AG04450 (cell line): ENCODE measurements at regions not wholly inside any gene's neighbourhood (a gene's known extent, or its start where the extent isn't known, plus 50 kb on each side); places are given as distances from the start of the nearest gene placed in this dataset.

Experiments
- CTCF ChIA-PET: fragments of 300-600, 350-600 bp; formaldehyde crosslinking; extraction: SDS; loops from one replicate; lab custom pipeline; 2022; ENCODE audit warnings: antibody characterized with exemption, inconsistent platforms; lab: Charles Lee
- POLR2A ChIA-PET: fragments of 350-600 bp; formaldehyde crosslinking; extraction: SDS; loops from one replicate; lab custom pipeline; 2021; ENCODE audit warnings: antibody characterized with exemption, inconsistent platforms; lab: Yijun Ruan, JAX
- DNase-seq: peaks from one replicate; pipeline ENCODE4 v3.0.0-alpha.2; 2011; ENCODE audit warnings: low read depth, low spot score
- H3K27ac ChIP-seq: one replicate; pipeline ENCODE4 v1.5.1; 2012; ENCODE audit warnings: low read depth, low read length, control low read depth
- H3K27me3 ChIP-seq: one replicate; pipeline ENCODE4 v1.6.0; 2012; ENCODE audit warnings: low read length; ENCODE audit not compliant: control insufficient read depth, insufficient read depth
- H3K4me3 ChIP-seq: 2 replicates; pipeline ENCODE4 v1.5.1; 2011; ENCODE audit warnings: mild to moderate bottlenecking, low read depth, low read length, control low read depth
- H3K9me3 ChIP-seq: 2 replicates; pipeline ENCODE4 v1.5.1; 2012; ENCODE audit warnings: low read length; ENCODE audit not compliant: control insufficient read depth, insufficient read depth
- CTCF ChIP-seq: IDR thresholded peaks from 2 replicates; pipeline ENCODE4 v1.5.1; 2011; ENCODE audit warnings: low read depth, low read length, control low read depth, inconsistent platforms

DNA sequence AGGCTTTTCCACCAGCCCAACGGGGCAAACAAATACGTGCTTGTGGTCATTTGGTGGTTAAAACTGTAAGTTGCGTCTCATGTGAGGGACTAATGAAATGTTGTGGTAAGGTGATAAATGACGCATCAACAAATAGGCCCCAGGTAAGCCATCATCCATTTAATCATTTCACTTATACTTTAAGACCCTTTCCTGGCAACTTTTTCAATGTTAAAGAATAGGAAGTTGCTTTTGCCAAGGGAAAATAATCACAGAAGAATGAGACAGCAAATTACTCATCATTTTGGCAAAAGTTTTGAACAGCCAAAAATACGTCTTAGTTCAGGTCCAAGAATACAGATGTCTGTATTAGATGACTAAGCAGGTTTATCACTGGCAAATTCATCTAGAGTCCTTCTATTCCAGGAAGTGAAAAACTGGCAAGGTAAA, 660.4 kb downstream of the SLITRK1 start:
- POLR2A ChIA-PET: no interaction called here
- peak; percentile 18 for DNase-seq
- H3K27ac ChIP-seq: no peak overlapping the region
- no peak for TF ChIP-seq CTCF
- H3K4me3 ChIP-seq: no peak overlapping the region
- CTCF ChIA-PET: no interaction called here
- no peaks in the 10 kb centered on the region for H3K27me3 ChIP-seq
- no peaks in the 10 kb centered on the region for H3K9me3 ChIP-seq

DNA sequence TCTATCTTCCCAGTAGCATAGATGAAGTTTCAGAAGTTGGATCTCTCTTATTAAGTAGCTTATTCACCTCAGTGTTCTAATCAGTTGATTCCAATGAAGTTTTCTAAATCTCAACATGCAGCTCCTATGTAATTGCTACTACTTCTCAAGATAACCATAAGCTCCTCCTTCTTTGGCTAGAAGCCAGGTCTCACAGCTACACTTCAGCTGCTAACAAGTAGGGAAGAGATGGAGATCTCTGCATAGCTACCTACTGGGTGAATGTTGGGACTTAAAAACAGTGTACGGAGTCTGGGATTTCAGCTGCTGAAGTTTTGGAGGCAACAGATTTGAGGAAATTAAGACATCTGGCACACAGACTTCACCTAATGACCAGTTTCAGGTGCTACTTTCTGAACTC, 661.0 kb downstream of the SLITRK1 start:
- Histone ChIP-seq H3K27ac (no peak overlapping the region), H3K4me3 (no peak overlapping the region), H3K9me3 (no peaks in the 10 kb centered on the region), H3K27me3 (no peaks in the 10 kb centered on the region)
- POLR2A ChIA-PET: no interaction called here
- CTCF ChIA-PET: no interaction called here
- DNase-seq: no peak
- no peak for TF ChIP-seq CTCF

DNA sequence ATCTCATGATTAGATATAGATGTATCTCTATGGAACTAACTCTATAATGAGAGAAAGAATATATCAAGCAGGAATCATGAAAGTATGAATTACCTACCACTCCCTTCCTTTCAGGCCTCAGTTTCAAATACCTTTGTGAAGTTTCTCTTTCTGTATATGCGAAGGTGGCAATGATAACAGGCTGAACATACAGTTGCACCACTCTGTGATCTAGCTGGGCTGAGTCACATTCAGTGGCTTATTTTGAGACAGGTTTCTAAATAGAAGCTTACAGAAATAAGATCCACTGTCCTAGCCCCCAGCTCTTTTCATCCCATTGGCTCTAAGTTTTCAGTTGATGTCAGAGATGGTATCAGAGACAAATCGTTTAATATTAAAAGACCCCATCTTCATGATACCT, 662.0 kb downstream of the SLITRK1 start:
- H3K27me3 ChIP-seq: no peaks in the 10 kb centered on the region
- DNase-seq: no peak
- H3K9me3 ChIP-seq: no peaks in the 10 kb centered on the region
- ChIA-PET POLR2A (no interaction called here), CTCF (no interaction called here)
- no peak for TF ChIP-seq CTCF
- no peak overlapping the region for H3K27ac ChIP-seq
- H3K4me3 ChIP-seq: no peak overlapping the region

DNA sequence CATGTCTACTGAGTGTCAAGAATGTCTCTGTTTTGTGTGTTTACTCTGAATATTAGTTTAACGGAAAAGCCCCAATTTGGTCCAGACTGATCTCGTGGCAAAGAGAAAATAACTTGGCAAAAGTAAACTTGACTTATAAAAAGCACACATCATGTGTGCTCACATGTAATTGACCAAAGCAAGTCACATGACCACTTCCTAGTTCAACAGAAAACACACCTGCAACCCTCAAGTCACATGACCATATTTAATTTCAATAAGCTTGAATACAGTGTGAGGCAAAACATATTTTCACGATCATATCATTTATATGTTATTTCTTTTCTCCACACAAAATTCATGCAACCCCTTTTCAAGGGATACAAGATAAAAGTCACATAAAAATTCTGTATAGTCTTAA, 662.4 kb downstream of the SLITRK1 start:
- Histone ChIP-seq H3K4me3 (no peak overlapping the region), H3K27ac (no peak overlapping the region), H3K9me3 (no peaks in the 10 kb centered on the region), H3K27me3 (no peaks in the 10 kb centered on the region)
- ChIA-PET CTCF (no interaction called here), POLR2A (no interaction called here)
- no peak for TF ChIP-seq CTCF
- DNase-seq: no peak

- no peaks in the 10 kb centered on the region for H3K27me3 ChIP-seq
- H3K27ac ChIP-seq: no peak overlapping the region
- no peak for TF ChIP-seq CTCF
- peak; percentile 30 for DNase-seq
- no peaks in the 10 kb centered on the region for H3K9me3 ChIP-seq
- no peak overlapping the region for H3K4me3 ChIP-seq
- ChIA-PET POLR2A (interaction anchor here (0.6 to 1.0 kb wide), 2 partner anchors 12 to 537 kb away, joined by 4 to 5 read pairs; no protein-coding TSS in a partner anchor), CTCF (no interaction called here)
Observed at GRCh38 chr13:83216479-83217245, 665.6 kb downstream of the SLITRK1 start.
